ENCODE measurements at regions not wholly inside any gene's neighbourhood (a gene's known extent, or its start where the extent isn't known, plus 50 kb on each side); places are given as distances from the start of the nearest gene placed in this dataset.

DNA sequence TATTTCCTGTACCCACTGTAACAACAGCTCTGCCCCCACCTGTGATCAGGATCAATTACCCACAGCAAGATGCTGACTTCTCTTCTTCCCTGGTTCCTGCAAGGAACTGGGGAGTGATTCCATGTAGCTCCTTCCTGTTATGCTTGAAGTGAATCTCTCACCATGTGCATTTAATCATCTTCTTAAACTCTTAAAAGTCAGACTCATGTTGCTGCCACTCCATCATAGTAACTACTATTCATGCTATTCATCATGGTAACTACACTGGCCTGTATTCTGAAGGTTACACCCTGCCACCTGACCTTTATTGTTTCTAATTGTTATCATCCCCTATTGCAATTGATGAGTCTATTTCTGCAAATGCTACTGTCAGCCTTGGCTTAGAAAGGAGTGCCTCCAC is 89.5 kb downstream of the SUCNR1 start:
- Histone ChIP-seq H3K4me2 (ENCODE audit: low read depth, low read length, poor library complexity, severe bottlenecking) (no peak overlapping the region), H3K9me3 (ENCODE audit: insufficient read depth, low read depth, low read length) (no peaks in the 10 kb centered on the region), H3K4me3 (ENCODE audit: low read length, poor library complexity, severe bottlenecking) (no peak overlapping the region), H2AFZ (ENCODE audit: low read length) (no peak overlapping the region), H3K4me1 (ENCODE audit: insufficient read depth, low read length, poor library complexity, severe bottlenecking) (no peaks in the 10 kb centered on the region), H3K79me2 (ENCODE audit: insufficient read depth, low read length) (no peaks in the 10 kb centered on the region), H3K9ac (ENCODE audit: low read depth, low read length, poor library complexity, severe bottlenecking) (no peak overlapping the region), H3K36me3 (ENCODE audit: insufficient read depth, low read length) (no peaks in the 10 kb centered on the region), H4K20me1 (ENCODE audit: insufficient read depth, low read length, poor library complexity, severe bottlenecking) (no peaks in the 10 kb centered on the region), H3F3A (ENCODE audit: low read depth) (no peaks in the 10 kb centered on the region), H3K9me2 (replicated peaks; ENCODE audit: low read depth, low read length) (no peaks in the 10 kb centered on the region), H3K27me3 (ENCODE audit: insufficient read depth, low read length, poor library complexity, severe bottlenecking) (no peaks in the 10 kb centered on the region)
- TF ChIP-seq EZH2phosphoT487 (IDR thresholded peaks at IDR 0.05; ENCODE audit: borderline replicate concordance), result no peak
- TF ChIP-seq, protein P1, sequence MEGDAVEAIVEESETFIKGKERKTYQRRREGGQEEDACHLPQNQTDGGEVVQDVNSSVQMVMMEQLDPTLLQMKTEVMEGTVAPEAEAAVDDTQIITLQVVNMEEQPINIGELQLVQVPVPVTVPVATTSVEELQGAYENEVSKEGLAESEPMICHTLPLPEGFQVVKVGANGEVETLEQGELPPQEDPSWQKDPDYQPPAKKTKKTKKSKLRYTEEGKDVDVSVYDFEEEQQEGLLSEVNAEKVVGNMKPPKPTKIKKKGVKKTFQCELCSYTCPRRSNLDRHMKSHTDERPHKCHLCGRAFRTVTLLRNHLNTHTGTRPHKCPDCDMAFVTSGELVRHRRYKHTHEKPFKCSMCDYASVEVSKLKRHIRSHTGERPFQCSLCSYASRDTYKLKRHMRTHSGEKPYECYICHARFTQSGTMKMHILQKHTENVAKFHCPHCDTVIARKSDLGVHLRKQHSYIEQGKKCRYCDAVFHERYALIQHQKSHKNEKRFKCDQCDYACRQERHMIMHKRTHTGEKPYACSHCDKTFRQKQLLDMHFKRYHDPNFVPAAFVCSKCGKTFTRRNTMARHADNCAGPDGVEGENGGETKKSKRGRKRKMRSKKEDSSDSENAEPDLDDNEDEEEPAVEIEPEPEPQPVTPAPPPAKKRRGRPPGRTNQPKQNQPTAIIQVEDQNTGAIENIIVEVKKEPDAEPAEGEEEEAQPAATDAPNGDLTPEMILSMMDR (conservative IDR thresholded peaks at IDR 0.05; ENCODE audit: low read length), result no peak

DNA sequence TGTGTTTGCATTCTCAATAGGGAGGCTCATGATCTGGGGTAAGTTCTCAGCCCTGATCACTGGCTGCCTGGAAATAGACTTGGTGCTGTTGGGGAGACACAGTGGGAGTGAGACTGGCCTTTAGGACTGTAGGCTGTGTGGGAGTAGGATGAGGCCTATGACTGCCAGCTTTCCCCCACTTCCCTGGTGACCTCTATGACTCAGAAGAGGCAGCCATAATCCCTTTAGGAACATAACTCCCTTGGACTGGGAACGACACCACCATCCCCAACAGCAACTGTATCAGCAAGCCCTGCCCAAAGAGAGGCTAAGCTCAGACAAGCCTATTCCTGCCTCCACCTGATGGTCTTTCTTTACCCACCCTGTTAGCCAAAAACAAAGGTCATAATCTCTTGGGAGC is 91.3 kb downstream of the SUCNR1 start:
- H3F3A ChIP-seq (ENCODE audit: low read depth), result no peaks in the 10 kb centered on the region
- no peaks in the 10 kb centered on the region for H3K9me2 ChIP-seq (replicated peaks; ENCODE audit: low read depth, low read length)
- H3K79me2 ChIP-seq (ENCODE audit: insufficient read depth, low read length), result no peaks in the 10 kb centered on the region
- no peaks in the 10 kb centered on the region for H4K20me1 ChIP-seq (ENCODE audit: insufficient read depth, low read length, poor library complexity, severe bottlenecking)
- no peaks in the 10 kb centered on the region for H3K9me3 ChIP-seq (ENCODE audit: insufficient read depth, low read depth, low read length)
- no peak for TF ChIP-seq EZH2phosphoT487 (IDR thresholded peaks at IDR 0.05; ENCODE audit: borderline replicate concordance)
- TF ChIP-seq, protein P1 (conservative IDR thresholded peaks at IDR 0.05; ENCODE audit: low read length), result no peak
- no peaks in the 10 kb centered on the region for H3K36me3 ChIP-seq (ENCODE audit: insufficient read depth, low read length)
- no peak overlapping the region for H3K4me3 ChIP-seq (ENCODE audit: low read length, poor library complexity, severe bottlenecking)
- no peak overlapping the region for H3K4me2 ChIP-seq (ENCODE audit: low read depth, low read length, poor library complexity, severe bottlenecking)
- no peak overlapping the region for H2AFZ ChIP-seq (ENCODE audit: low read length)
- no peak overlapping the region for H3K9ac ChIP-seq (ENCODE audit: low read depth, low read length, poor library complexity, severe bottlenecking)
- no peaks in the 10 kb centered on the region for H3K4me1 ChIP-seq (ENCODE audit: insufficient read depth, low read length, poor library complexity, severe bottlenecking)
- no peaks in the 10 kb centered on the region for H3K27me3 ChIP-seq (ENCODE audit: insufficient read depth, low read length, poor library complexity, severe bottlenecking)

DNA sequence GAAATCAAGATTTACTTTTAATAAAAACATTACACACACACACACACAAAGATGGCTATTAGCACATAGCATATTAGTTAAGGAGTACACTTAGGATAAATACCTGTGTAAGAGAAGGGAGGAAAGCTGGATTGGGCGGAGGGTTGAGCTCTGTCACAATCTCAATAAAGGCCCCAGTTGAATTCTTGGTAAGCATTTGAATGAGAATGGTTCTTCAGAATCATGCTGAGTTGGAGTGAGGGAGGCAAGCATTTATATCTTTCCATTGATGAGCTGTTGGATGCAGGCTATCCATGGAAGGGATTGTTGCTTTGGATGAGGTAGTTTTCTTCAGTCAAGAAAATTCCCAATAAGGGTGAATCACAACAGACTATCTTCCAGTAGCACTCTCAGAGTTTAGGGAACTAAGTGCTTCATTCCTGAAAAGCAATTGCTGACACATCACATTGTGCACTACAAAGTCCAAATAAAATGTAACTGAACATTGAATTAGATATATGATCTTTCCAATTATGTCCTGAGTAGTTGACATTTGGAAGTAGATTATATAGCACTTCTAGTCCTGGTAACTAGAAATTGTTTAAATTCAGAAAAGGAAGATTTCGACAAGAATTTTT is 95.7 kb downstream of the SUCNR1 start:
- Histone ChIP-seq H3K79me2 (ENCODE audit: insufficient read depth, low read length) (no peaks in the 10 kb centered on the region), H3K4me2 (ENCODE audit: low read depth, low read length, poor library complexity, severe bottlenecking) (no peak overlapping the region), H3K4me3 (ENCODE audit: low read length, poor library complexity, severe bottlenecking) (no peak overlapping the region), H3K4me1 (ENCODE audit: insufficient read depth, low read length, poor library complexity, severe bottlenecking) (no peaks in the 10 kb centered on the region), H2AFZ (ENCODE audit: low read length) (no peak overlapping the region), H3K9ac (ENCODE audit: low read depth, low read length, poor library complexity, severe bottlenecking) (no peak overlapping the region), H3K9me3 (ENCODE audit: insufficient read depth, low read depth, low read length) (no peaks in the 10 kb centered on the region), H3K9me2 (replicated peaks; ENCODE audit: low read depth, low read length) (no peaks in the 10 kb centered on the region), H3F3A (ENCODE audit: low read depth) (no peaks in the 10 kb centered on the region), H3K36me3 (ENCODE audit: insufficient read depth, low read length) (no peaks in the 10 kb centered on the region), H4K20me1 (ENCODE audit: insufficient read depth, low read length, poor library complexity, severe bottlenecking) (no peaks in the 10 kb centered on the region), H3K27me3 (ENCODE audit: insufficient read depth, low read length, poor library complexity, severe bottlenecking) (no peaks in the 10 kb centered on the region)
- no peak for TF ChIP-seq EZH2phosphoT487 (IDR thresholded peaks at IDR 0.05; ENCODE audit: borderline replicate concordance)
- TF ChIP-seq, protein P1 (conservative IDR thresholded peaks at IDR 0.05; ENCODE audit: low read length), result no peak

All from Loucy (cell line).